Fibroblast of skin of back (primary cell): ENCODE measurements at regions not wholly inside any gene's neighbourhood (a gene's known extent, or its start where the extent isn't known, plus 50 kb on each side); places are given as distances from the start of the nearest gene placed in this dataset.
"Not testable (repeated sequence)": the region's sequence is repeated elsewhere in the genome, so short reads cannot be mapped to it uniquely, and the experiment has no call there.

Experiments
- DNase-seq: peaks from one replicate; pipeline ENCODE4 v3.0.0-alpha.2; 2013

- no peak for DNase-seq
Measured at GRCh38 chr22:46026899-46027210, 49.9 kb upstream of the WNT7B start.

DNA sequence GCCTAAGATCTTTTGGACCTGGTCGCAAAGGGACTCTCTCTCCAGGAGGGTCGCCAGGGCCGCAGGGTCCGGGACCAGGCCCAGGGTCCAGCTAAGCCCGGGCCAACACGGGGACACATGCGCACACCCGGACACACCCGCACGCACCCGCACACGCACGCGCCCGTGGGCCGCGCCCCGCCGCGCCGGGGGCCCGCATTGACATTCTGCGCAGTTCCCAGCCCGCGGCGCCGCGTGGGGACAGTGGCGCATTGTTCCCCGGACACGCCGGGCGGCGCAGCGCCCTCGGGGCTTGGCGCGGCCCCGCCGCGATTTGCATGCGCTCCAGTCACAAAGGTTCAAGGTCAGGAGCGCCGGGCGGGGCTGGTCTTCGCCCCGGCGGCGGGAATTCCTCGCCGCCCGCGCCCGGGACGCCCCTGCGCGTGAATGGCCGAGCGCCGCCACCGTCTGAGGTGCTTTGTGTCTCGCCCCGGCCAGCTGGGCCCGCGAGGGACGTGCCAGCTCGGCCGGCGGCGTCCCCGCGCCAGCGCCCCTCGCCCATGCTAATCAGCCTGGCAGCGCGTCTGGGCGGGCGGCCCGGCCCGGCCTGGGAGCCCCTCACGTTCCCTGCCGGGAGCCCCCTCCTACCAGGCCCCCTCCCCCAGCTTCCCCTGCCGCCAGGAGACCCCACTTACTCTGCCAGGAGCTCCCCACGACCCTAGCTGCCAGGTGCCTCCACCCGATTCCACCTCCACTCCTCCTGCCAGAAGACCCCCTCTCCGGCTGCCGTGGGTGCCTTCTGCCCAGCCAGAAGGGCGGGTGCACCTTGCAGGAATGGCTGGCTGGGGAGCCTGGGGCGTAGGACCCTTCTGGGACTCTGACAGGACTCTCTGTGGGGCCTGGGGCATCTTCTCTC is 50.5 kb upstream of the WNT7B start:
- no peak for DNase-seq

DNA sequence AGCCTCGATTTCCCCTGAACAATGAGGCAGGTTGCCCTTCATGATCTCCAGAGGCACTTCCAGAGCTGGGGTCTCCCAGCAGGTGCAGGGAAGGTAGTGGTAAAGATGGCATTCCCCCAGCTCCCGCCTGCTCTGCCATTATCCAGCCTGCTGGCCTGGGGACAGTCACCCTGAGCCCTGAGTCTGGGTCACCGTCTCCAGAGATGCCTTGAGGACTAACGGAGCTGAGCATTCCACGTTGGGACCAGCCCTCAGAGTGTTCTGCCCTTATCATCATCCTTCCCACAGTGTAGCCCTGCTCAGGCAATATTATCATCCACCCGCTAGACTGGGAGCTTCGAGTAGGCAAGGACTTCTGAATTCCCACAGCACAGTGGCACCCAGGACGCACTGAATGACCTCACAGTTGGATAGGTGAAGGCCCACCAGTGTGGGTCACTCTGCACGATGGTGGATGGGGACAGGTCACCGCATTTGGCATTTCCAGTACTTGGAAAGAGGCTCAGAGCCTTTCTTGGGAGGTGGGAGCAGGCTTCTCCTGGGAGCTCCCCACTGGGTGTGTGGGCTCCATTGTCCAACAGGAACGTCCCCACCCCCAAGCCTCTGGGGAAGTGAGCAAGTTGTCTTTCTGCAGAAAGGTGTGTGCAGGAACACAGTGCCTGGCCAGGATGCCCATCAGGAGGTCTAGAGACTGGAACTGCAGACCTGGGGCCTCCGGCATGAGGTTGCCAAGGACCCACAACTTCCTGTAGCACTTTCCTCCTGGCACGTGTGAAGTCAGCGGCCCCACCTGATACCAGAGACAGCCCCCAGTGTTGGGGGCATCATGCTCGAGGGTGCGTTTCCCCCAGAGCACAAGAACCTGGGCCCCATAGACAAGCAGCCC is 51.4 kb upstream of the WNT7B start:
- no peak for DNase-seq

DNA sequence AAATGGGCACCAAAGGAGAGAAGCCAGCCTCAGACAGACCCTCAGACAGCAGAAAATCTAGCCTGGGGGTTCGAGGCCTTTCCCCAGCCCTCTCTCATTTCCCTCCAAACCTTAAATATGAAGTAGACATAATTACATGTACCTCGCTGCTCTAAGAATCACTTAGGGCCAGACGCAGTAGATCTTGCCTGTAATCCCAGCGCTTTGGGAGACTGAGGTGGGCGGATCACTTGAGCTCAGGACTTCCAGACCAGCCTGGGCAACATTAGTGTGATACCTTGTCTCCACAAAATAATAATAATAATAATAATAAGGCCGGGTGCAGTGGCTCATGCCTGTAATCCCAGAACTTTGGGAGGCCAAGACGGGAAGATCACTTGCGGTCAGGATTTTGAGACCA is 52.1 kb upstream of the WNT7B start:
- DNase-seq: no peak

GRCh38 chr22:46029574-46030200 is 52.7 kb upstream of the WNT7B start:
- no peak for DNase-seq

DNA sequence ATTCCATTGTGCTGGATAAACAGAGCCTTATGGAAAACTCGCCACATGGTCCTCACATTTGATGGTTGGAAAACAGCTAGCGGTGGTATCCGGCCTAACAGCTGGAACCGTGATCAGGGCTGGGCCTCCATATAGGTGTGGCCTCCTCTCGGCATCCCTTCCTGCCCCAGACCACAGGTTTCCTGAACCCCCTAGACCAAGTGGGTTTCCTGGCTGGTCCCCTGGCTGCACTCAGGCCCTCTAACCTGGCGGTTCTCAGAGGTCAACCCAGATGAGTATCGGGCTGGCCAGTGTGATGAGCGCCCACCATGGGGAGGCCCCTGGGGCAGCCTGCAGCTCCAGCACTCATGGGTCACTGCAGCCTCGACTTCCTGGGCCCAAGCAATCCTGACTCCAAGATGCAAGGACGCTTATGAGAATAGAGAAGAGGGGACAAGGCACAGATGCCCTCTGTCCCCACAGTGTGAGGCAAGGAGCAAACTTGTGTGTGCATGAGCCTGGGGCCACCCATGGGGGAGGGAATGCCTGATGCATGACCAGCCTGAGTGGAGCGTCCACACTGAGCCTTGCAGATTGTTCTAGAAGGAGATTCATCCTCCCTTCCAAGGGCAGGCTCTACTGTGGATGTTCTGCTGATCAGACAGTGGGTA is 53.4 kb upstream of the WNT7B start:
- DNase-seq: no peak

DNA sequence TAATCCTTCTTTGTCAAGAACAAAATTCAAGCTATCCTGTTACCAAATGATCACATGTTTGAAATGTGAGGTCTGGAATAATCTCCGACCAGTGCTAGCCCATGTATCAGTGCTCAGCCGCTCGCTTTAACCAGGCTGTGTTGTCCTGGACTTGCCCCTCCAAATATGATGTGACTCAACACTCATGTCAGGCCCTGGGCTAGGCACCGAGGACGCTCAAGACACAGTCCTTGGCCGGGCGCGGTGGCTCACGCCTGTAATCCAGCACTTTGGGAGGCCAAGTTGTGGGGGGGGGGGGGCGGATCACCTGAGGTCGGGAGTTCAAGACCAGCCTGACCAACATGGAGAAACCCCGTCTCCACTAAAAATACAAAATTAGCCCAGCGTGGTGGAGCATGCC is 54.1 kb upstream of the WNT7B start:
- no peak for DNase-seq

- no peak for DNase-seq
Measured at GRCh38 chr22:46031557-46031956, 54.6 kb upstream of the WNT7B start.

GRCh38 chr22:46031965-46032851 is 55.2 kb upstream of the WNT7B start:
- no peak for DNase-seq

- no peak for DNase-seq
Measured at GRCh38 chr22:46033256-46034200, 56.6 kb upstream of the WNT7B start.

GRCh38 chr22:46034480-46034879 is 57.5 kb upstream of the WNT7B start:
- DNase-seq: not testable (repeated sequence)

GRCh38 chr22:46035380-46035741 is 58.4 kb upstream of the WNT7B start:
- DNase-seq: no peak

- DNase-seq: peak; percentile 98
Measured at GRCh38 chr22:46035742-46036557, 59.0 kb upstream of the WNT7B start.

GRCh38 chr22:46036558-46037408 is 59.8 kb upstream of the WNT7B start:
- no peak for DNase-seq

DNA sequence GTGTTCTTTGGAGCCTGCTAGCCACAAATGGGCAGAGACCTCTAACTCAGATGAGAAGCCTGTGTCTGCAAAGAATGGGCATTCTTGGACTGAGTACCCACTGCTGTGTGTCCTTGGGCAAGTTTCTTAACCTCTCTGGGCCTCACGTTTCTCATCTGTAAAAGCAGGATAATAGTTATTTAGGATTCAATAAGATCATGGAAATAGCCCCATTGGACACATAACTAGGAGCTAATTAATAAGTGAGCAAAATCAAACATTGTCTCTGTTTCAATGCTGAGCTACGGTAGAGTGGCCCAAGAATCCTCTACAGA is 61.2 kb upstream of the WNT7B start:
- no peak for DNase-seq

GRCh38 chr22:46038516-46039430 is 61.8 kb upstream of the WNT7B start:
- DNase-seq: no peak

- DNase-seq: no peak
Measured at GRCh38 chr22:46039535-46039934, 62.6 kb upstream of the WNT7B start.
